ENCODE measurements at regions not wholly inside any gene's neighbourhood (a gene's known extent, or its start where the extent isn't known, plus 50 kb on each side); places are given as distances from the start of the nearest gene placed in this dataset.
"Not testable (repeated sequence)": the region's sequence is repeated elsewhere in the genome, so short reads cannot be mapped to it uniquely, and the experiment has no call there.

GRCh38 chr3:158026236-158026635 is 80.0 kb downstream of the SHOX2 start:
- DNase-seq, result no peak

- DNase-seq, result not testable (repeated sequence)
These were observed 86.3 kb downstream of the SHOX2 start for GRCh38 chr3:158019897-158020296.

- DNase-seq, result no peak
These were observed 87.8 kb downstream of the SHOX2 start for GRCh38 chr3:158018462-158018861.

DNA sequence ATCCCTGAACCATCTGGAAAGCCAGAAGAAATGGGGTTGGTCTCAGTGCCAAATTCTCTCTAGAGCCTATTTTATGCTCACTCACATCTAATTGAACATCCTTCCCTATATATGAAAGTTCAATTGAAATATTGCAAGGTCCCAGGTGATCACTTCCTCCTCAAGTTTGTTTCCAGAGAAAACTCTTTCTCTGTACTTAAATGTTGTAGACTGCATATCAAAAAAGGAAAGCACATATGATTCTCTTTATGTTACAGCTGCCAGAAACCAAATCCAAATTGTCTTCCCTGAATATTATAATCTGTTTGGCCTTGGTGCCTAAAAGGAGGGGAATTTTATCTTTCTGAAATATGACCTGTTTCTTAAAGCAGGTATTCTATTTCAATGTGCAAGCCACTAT is 93.3 kb downstream of the SHOX2 start:
- no peak for DNase-seq

DNA sequence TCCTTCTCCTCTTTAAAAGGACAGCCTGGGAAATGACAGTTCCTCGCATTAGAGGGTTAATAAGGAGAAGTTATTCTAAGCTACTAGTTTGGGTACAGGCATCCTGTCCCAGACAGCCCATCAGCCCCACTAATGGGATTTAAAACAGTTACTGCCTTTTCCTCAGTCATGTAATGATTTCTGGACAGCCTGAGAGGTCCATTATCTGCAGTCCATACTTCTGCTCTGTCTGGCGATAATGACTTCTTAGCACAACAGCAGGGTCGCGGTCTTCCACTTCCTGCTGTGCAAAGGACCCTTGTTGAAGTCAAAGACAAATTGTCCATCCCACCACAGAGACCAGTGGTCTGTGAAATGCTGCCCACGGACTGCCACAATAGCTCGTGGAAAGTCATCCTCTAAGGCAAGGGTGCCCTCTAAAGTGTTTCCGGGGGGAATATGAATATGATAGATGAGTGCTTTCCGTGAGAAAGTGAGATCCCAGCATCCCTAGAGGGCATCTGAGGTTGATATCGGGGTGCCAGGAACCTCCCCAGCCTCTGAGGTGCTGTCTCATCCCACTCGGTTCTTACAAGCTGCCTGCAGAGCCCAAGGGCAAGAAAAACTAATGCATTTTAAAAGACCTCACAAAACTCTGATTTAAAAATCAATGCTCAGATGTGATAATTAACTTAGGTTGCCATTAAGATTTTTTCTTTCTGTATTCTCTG is 100.7 kb downstream of the SHOX2 start:
- DNase-seq, result no peak

GRCh38 chr3:157999246-157999645 is 107.0 kb downstream of the SHOX2 start:
- peak; percentile 85 for DNase-seq

DNA sequence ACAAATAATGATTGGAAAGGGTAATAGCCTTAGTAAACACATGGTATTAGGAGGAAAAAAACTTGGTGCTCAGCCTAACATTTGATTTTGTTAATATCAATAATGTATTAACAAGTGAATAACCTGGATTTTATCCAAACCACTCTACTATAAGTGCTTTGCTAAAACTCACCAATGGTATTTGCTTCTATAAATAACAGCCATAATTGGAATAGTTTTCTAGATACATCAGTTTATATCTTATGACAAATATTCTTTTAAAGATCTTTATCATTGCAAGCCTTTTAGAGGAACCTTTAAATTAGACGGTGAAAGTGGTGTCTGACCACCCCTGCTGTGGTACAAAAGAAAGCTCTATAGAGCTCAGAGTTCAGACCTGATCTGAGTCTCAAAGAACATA is 123.9 kb downstream of the SHOX2 start:
- no peak for DNase-seq

GRCh38 chr3:157981819-157982218 is 124.4 kb downstream of the SHOX2 start:
- DNase-seq, result no peak

DNA sequence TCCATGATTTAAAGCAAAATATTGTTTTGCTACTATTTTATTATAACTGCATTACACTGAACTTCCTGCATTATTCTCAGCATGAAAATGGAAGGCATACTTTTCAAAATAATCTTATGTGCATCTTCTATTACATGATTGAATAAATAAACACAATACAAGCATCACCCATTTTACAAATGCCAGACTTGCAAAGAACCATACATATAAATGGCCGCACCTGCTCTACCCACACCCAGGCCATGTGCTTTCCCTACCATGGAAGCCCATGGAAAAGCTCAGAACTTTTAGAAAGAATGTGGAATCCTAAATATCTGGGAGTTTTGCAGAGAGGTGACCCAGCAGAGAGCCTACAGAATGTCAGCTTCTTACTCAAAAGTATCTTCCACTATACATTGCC is 127.2 kb downstream of the SHOX2 start:
- DNase-seq, result no peak

GRCh38 chr3:157961665-157962064 is 144.6 kb downstream of the SHOX2 start:
- no peak for DNase-seq

GRCh38 chr3:157958457-157958856 is 147.8 kb downstream of the SHOX2 start:
- no peak for DNase-seq

- DNase-seq, result no peak
These were observed 149.4 kb downstream of the SHOX2 start for GRCh38 chr3:157956850-157957249.

DNA sequence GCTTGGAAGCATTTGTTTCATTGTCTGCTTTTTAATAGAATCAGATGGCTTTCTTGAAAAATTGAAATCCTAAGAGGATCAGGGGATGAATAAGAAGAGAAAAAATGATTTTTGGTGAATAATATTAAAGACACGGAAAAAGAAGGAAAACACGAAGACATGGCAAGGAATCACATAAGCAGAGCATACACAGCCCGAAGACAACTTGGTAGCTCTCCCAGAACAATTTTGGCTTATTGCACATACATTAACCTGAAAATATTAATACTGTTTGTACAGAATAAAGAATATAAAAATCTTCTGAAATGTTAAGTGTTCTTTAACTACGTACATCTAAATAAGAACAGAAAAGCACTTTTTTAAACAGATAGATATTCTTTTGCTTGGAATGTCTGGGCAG is 150.0 kb downstream of the SHOX2 start:
- DNase-seq, result no peak

DNA sequence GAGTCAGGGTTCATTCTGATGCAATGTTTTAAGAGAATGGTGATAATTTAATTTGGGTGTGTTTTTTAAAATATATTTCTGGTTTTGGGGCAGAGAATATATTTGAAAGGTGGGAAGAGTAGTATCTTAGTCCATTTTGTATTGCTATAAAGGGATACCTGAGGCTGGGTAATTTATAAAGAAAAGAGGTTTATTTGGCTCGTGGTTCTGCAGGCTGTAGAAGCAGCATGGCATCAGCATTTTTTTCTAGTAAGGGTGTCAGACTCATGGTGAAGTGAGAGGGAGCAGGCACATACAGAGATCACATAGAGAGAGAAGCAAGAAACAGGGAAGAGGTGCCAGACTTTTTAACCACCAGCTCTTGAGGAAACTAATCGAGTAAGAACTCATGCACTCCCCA is 152.7 kb downstream of the SHOX2 start:
- DNase-seq, result no peak

GRCh38 chr3:157948605-157949383 is 157.4 kb downstream of the SHOX2 start:
- DNase-seq, result no peak

DNA sequence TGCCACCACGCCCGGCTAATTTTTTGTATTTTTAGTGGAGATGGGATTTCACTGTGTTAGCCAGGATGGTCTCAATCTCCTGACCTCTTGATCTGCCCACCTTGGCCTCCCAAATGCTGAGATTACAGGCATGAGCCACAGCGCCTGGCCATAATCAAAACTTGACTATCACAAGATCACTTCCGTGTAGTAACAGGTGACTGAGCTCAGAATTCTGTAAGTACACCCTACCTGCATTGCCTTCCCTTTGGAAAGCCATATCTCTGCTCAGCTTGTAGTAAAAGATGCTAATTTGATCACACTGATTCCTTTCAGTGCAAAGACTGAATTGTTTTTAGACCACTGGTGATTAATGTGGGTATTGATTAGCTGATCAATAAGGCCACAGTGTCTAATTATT is 167.1 kb downstream of the SHOX2 start:
- DNase-seq, result no peak

- no peak for DNase-seq
These were observed 168.0 kb downstream of the SHOX2 start for GRCh38 chr3:157938154-157938779.

DNA sequence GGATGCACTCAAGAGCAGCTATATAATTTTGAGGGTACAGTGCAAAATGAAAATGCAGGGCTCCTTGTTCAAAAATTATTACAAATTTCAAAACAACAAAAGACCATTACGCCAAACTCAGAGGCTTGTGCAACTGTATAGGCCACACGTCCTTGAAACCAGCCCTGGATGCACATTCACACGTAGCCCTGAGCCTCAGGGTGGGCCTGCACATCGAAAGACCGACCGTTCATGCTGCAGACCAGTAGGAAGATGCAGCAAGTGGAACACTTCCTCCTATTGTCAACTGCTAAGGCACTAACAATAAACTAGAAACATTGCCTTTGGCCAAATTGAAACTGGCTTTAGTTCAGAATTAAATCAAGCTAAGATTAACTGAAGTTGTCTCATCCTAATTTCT is 174.7 kb downstream of the SHOX2 start:
- no peak for DNase-seq

DNA sequence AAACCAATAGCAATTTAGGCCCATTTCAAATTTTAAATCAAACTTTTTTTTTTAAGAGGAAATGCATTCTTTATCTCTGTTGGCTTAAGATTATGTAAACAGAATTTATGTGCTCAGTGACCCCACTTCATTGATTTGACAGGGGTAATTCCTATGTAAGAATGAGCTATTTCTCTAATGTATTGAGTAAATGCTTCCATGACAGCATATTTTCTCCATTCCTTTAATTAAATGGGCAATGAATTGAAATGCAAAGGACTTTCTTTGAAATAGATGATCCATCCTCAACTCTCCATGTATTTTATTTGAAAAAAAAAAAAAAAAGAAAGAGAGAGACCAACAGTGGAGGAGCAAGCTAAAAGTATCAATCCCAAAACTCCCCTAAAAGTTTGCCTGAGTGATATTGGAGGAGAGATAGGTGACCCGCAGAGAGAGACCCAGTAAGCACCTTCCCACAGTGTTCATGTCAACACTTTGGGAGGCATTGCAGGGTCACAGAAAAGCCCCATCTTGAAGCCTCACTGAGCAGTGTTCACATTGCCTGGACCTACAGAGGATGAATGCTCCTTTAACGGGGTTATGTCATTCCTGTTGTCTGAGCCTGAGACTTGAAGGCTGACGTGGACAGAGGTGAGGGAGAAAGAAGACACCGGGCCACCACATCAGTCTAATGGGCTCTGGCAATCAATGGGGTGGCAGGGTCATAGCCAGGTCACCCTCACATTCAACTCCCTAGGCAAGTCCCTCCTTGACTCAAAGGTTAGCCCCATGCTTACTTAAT is 176.0 kb downstream of the SHOX2 start:
- no peak for DNase-seq

- no peak for DNase-seq
These were observed 179.4 kb downstream of the SHOX2 start for GRCh38 chr3:157926822-157927221.

- no peak for DNase-seq
These were observed 183.6 kb downstream of the SHOX2 start for GRCh38 chr3:157922614-157923013.

- DNase-seq, result no peak
These were observed 184.4 kb downstream of the SHOX2 start for GRCh38 chr3:157921811-157922210.

Measured in NCI-H1417 treated with DMSO at 0.1 percent for 48 hours (cell line).